CD14-positive monocyte (primary cell): ENCODE measurements at regions not wholly inside any gene's neighbourhood (a gene's known extent, or its start where the extent isn't known, plus 50 kb on each side); places are given as distances from the start of the nearest gene placed in this dataset.
"Not testable (repeated sequence)": the region's sequence is repeated elsewhere in the genome, so short reads cannot be mapped to it uniquely, and the experiment has no call there.

ENCODE experiments used
- DNase-seq, 3 donors: peaks; one replicate each; pipeline ENCODE4 v3.0.0-alpha.2; 2011 to 2022
- H2AFZ ChIP-seq: 2 replicates; pipeline ENCODE4 v1.6.0; 2012; ENCODE audit warnings: mild to moderate bottlenecking, low read depth, low read length, inconsistent platforms; ENCODE audit not compliant: insufficient read depth, poor library complexity, severe bottlenecking
- H3K27ac ChIP-seq, 2 donors: 1 replicate in 1 of 2; 2 replicates in 1 of 2; pipeline ENCODE4 v1.5.1; 2012 to 2013; ENCODE audit warnings: low read length in 2 of 2, control low read depth in 1 of 2, inconsistent platforms in 1 of 2, low read depth in 1 of 2, mild to moderate bottlenecking in 1 of 2
- H3K27me3 ChIP-seq, 2 donors: one replicate each; pipeline versions ENCODE4 v1.6.0 to v1.6.1; 2011 to 2013; ENCODE audit warnings: low read length in 2 of 2; ENCODE audit not compliant: control insufficient read depth in 2 of 2, insufficient read depth in 2 of 2
- H3K36me3 ChIP-seq, 2 donors: replicated peaks in 1 of 2; 1 replicate in 1 of 2; 2 replicates in 1 of 2; pipeline versions ENCODE4 v1.5.1 to v1.6.1; 2012 to 2013; ENCODE audit warnings: low read length in 2 of 2, control low read depth in 1 of 2, inconsistent platforms in 1 of 2, mild to moderate bottlenecking in 1 of 2; ENCODE audit not compliant: insufficient read depth in 2 of 2, control insufficient read depth in 1 of 2
- H3K4me1 ChIP-seq, 2 donors: 1 replicate in 1 of 2; 2 replicates in 1 of 2; pipeline versions ENCODE4 v1.5.1 to v1.6.1; 2012 to 2013; ENCODE audit warnings: low read length in 2 of 2, control low read depth in 1 of 2, inconsistent platforms in 1 of 2, mild to moderate bottlenecking in 1 of 2, moderate library complexity in 1 of 2; ENCODE audit not compliant: insufficient read depth in 2 of 2, control insufficient read depth in 1 of 2
- H3K4me2 ChIP-seq: replicated peaks from 2 replicates; pipeline ENCODE3; 2012; ENCODE audit warnings: low read length, moderate library complexity, mild to moderate bottlenecking; ENCODE audit not compliant: poor library complexity, severe bottlenecking; ENCODE audit errors: extremely low read depth
- H3K4me3 ChIP-seq, 3 experiments: fragments of 200-600 bp in 1 of 3; sonication (generic) in 1 of 3; replicated peaks in 1 of 3; 1 replicate in 2 of 3; 2 replicates in 1 of 3; pipeline ENCODE4 v1.5.1; 2011 to 2013; ENCODE audit warnings: low read length in 3 of 3, mild to moderate bottlenecking in 3 of 3, control low read depth in 2 of 3, low read depth in 2 of 3, inconsistent platforms in 1 of 3, moderate library complexity in 1 of 3
- H3K79me2 ChIP-seq: 2 replicates; pipeline ENCODE4 v1.6.0; 2012; ENCODE audit warnings: mild to moderate bottlenecking, control low read depth, inconsistent platforms, low read length, moderate library complexity; ENCODE audit not compliant: insufficient read depth
- H3K9ac ChIP-seq: 2 replicates; pipeline ENCODE4 v1.6.0; 2017; ENCODE audit warnings: low read length, mild to moderate bottlenecking; ENCODE audit not compliant: insufficient read depth, poor library complexity, severe bottlenecking
- H3K9me3 ChIP-seq, 2 donors: replicated peaks in 1 of 2; 1 replicate in 1 of 2; 2 replicates in 1 of 2; pipeline versions ENCODE4 v1.5.1 to v1.6.1; 2012 to 2013; ENCODE audit warnings: low read length in 2 of 2, control low read depth in 1 of 2; ENCODE audit not compliant: control insufficient read depth in 1 of 2, insufficient read depth in 1 of 2
- H4K20me1 ChIP-seq: 2 replicates; pipeline ENCODE4 v1.6.0; 2012; ENCODE audit warnings: mild to moderate bottlenecking, low read length, control low read depth, moderate library complexity; ENCODE audit not compliant: insufficient read depth
- H3K27ac Mint-ChIP-seq, 7 donors: one replicate each; pipeline ENCODE4 v1.8.0; 2020; ENCODE audit warnings: mild to moderate bottlenecking in 7 of 7, mixed read lengths in 7 of 7, moderate library complexity in 6 of 7, inconsistent platforms in 2 of 7
- H3K27me3 Mint-ChIP-seq, 3 donors: one replicate each; pipeline ENCODE4 v1.8.0; 2021 to 2022; ENCODE audit warnings: low read depth in 3 of 3, mild to moderate bottlenecking in 3 of 3, mixed read lengths in 3 of 3, moderate library complexity in 3 of 3, inconsistent platforms in 1 of 3
- H3K36me3 Mint-ChIP-seq, 2 donors: one replicate each; pipeline ENCODE4 v1.8.0; 2020; ENCODE audit warnings: mixed read lengths in 2 of 2, inconsistent platforms in 1 of 2, mild to moderate bottlenecking in 1 of 2
- H3K4me1 Mint-ChIP-seq: one replicate; pipeline ENCODE4 v1.8.0; 2020; ENCODE audit warnings: mild to moderate bottlenecking, mixed read lengths
- H3K4me3 Mint-ChIP-seq, 2 donors: one replicate each; pipeline ENCODE4 v1.8.0; 2020; ENCODE audit warnings: mild to moderate bottlenecking in 2 of 2, mixed read lengths in 2 of 2, moderate library complexity in 1 of 2
- H3K9me3 Mint-ChIP-seq, 7 donors: one replicate each; pipeline ENCODE4 v1.8.0; 2020 to 2022; ENCODE audit warnings: mixed read lengths in 7 of 7, mild to moderate bottlenecking in 6 of 7, moderate library complexity in 6 of 7, inconsistent platforms in 2 of 7
- WGBS: methylation state at CpG from one replicate; pipeline ENCODE4 v1.1.5; 2013; ENCODE audit warnings: missing lambda C conversion rate; ENCODE audit not compliant: insufficient coverage; 5-methylcytosine and 5-hydroxymethylcytosine counted together
- intact Hi-C, 2 donors: fragments of 100-400 bp; cut with micrococcal nuclease; formaldehyde crosslinking; loops; one replicate each; pipeline versions ENCODE4 v1.15.0 to v1.15.1; 2023
- TF ChIP-seq, protein P1 (sequence below): fragments of 200-600 bp; IDR thresholded peaks from one replicate; pipeline ENCODE4 v1.8.0; 2022; ENCODE audit warnings: antibody characterized with exemption, mild to moderate bottlenecking

DNA sequence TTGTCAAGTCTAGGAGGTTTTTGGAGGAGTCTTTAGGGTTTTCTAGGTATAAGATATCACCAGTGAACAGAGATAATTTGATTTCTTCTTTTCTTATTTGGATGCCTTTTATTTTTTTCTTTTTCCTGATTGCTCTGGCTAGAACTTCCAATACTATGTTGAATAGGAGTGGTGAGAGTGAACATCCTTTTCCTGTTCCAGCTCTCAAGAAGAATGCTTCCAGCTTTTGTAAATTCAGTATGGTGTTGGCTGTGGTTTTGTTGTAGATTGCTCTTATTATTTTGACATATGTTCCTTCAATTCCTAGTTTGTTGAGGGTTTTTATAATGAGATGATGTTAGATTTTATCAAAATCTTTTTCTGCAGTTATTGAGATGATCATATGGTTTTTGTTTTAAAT is 165.6 kb upstream of the WDFY3 start:
- Histone ChIP-seq H3K27ac (no peak overlapping the region), H3K9ac (no peak overlapping the region), H3K9me3 (peaks cover 0 to 8% of the 10 kb centered on the region in 2 donors), H3K4me3 (no peak overlapping the region), H3K79me2 (no peaks in the 10 kb centered on the region), H3K27me3 (no peaks in the 10 kb centered on the region), H2AFZ (no peak overlapping the region), H4K20me1 (no peaks in the 10 kb centered on the region), H3K4me1 (no peaks in the 10 kb centered on the region), H3K36me3 (no peaks in the 10 kb centered on the region), H3K4me2 (no peak overlapping the region)
- Mint-ChIP-seq H3K36me3 (no peaks in the 10 kb centered on the region), H3K9me3 (peaks cover under 1 to 7% (median 3%) of the 10 kb centered on the region in 7 donors), H3K4me3 (no peak overlapping the region), H3K4me1 (no peaks in the 10 kb centered on the region), H3K27ac (no peak overlapping the region), H3K27me3 (peaks cover 3 to 7% (median 6%) of the 10 kb centered on the region in 3 donors)
- TF ChIP-seq, protein P1, sequence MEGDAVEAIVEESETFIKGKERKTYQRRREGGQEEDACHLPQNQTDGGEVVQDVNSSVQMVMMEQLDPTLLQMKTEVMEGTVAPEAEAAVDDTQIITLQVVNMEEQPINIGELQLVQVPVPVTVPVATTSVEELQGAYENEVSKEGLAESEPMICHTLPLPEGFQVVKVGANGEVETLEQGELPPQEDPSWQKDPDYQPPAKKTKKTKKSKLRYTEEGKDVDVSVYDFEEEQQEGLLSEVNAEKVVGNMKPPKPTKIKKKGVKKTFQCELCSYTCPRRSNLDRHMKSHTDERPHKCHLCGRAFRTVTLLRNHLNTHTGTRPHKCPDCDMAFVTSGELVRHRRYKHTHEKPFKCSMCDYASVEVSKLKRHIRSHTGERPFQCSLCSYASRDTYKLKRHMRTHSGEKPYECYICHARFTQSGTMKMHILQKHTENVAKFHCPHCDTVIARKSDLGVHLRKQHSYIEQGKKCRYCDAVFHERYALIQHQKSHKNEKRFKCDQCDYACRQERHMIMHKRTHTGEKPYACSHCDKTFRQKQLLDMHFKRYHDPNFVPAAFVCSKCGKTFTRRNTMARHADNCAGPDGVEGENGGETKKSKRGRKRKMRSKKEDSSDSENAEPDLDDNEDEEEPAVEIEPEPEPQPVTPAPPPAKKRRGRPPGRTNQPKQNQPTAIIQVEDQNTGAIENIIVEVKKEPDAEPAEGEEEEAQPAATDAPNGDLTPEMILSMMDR, result no peak
- no peak for DNase-seq
- intact Hi-C loops, result no loop called here

DNA sequence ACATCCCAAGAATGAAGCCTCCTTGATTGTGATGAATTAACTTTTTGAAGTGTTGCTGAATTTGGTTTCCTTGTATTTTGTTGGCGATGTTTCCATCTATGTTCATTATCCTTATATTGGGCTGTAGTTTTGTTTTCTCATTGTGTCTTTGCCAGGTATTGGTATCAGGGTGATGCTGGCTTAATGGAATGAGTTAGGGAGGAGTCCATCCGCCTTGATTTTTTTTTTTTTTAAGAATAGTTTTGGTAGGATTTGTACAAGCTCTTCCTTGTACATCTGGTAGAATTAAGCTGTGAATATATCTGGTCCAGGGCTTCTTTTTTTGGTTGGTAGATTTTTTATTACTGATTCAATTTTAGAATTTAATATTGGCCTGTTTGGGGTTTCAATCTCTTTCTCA is 166.1 kb upstream of the WDFY3 start:
- H3K4me3 Mint-ChIP-seq, result no peak overlapping the region
- H3K36me3 Mint-ChIP-seq, result no peaks in the 10 kb centered on the region
- peaks cover 3 to 7% (median 6%) of the 10 kb centered on the region in 3 donors for H3K27me3 Mint-ChIP-seq
- Histone ChIP-seq H3K27me3 (no peaks in the 10 kb centered on the region), H3K9ac (no peak overlapping the region), H3K27ac (no peak overlapping the region), H3K36me3 (no peaks in the 10 kb centered on the region), H3K79me2 (no peaks in the 10 kb centered on the region), H3K4me1 (no peaks in the 10 kb centered on the region), H3K9me3 (peaks cover 0 to 8% of the 10 kb centered on the region in 2 donors), H4K20me1 (no peaks in the 10 kb centered on the region), H3K4me2 (no peak overlapping the region), H3K4me3 (no peak overlapping the region), H2AFZ (no peak overlapping the region)
- WGBS, result 80% methylated on average over 1 of the region's 2 CpGs
- intact Hi-C loops, result no loop called here
- H3K27ac Mint-ChIP-seq, result no peak overlapping the region
- peaks cover 0 to 7% (median 3%) of the 10 kb centered on the region in 7 donors for H3K9me3 Mint-ChIP-seq
- no peaks in the 10 kb centered on the region for H3K4me1 Mint-ChIP-seq
- TF ChIP-seq, protein P1, result no peak
- no peak for DNase-seq

DNA sequence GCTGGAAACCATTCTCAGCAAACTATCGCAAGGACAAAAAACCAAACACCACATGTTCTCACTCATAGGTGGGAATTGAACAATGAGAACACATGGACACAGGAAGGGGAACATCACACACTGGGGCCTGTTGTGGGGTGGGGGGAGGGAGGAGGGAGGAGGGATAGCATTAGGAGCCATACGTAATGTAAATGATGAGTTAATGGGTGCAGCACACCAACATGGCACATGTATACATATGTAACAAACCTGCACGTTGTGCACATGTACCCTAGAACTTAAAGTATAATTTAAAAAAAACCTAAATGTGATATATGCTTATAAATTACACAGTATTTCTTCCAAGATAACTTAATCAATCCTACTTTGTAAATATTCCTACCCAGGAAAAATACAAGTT is 173.3 kb upstream of the WDFY3 start:
- H3K9me3 ChIP-seq, H2AFZ ChIP-seq, H3K79me2 ChIP-seq, H3K27ac Mint-ChIP-seq, H3K27ac ChIP-seq, H3K4me1 Mint-ChIP-seq, H3K27me3 Mint-ChIP-seq, H3K4me2 ChIP-seq, H3K4me3 Mint-ChIP-seq, H3K4me1 ChIP-seq, H3K4me3 ChIP-seq, H3K36me3 ChIP-seq, H3K9ac ChIP-seq, H3K36me3 Mint-ChIP-seq, H3K9me3 Mint-ChIP-seq, H3K27me3 ChIP-seq, H4K20me1 ChIP-seq, DNase-seq: not testable (repeated sequence)
- intact Hi-C loops, result loop anchor here (10.0 kb wide), 2 partner anchors 605 to 905 kb away; no protein-coding TSS in a partner anchor
- WGBS, result no CpG with 5 or more reads among the region's 3 CpGs
